ENCODE measurements at regions not wholly inside any gene's neighbourhood (a gene's known extent, or its start where the extent isn't known, plus 50 kb on each side); places are given as distances from the start of the nearest gene placed in this dataset.

DNA sequence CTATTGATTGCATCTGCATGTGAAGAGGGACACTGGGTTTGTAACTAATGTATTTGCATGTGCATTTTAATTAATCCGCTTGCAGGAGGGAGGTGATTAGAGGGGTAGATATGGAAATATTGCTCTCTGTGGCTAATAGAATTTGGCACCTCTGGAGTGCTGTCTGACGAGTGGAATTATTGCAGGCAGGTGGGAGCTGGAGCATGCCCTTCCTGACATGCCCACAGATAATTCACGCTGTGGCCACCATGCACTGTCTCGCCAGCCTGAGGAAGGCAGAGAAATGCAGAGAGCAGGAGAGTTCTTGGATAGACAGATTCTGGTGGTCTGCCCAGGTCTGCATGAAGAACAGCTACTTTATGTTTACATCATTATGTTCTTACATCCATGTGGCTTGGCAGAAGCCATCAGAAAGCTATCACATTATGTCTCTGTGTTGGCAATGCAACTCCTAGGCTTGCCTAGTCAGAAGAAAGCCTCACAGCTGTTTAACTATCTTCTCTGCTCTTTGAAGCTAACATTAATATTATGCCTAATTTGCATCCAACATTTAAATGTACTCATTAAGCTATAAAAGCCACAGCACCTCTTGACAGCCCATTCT lies 89.4 kb upstream of the DRD2 start:
- TF ChIP-seq POLR2A (IDR thresholded peaks at IDR 0.05): no peak
- TF ChIP-seq, protein P1, sequence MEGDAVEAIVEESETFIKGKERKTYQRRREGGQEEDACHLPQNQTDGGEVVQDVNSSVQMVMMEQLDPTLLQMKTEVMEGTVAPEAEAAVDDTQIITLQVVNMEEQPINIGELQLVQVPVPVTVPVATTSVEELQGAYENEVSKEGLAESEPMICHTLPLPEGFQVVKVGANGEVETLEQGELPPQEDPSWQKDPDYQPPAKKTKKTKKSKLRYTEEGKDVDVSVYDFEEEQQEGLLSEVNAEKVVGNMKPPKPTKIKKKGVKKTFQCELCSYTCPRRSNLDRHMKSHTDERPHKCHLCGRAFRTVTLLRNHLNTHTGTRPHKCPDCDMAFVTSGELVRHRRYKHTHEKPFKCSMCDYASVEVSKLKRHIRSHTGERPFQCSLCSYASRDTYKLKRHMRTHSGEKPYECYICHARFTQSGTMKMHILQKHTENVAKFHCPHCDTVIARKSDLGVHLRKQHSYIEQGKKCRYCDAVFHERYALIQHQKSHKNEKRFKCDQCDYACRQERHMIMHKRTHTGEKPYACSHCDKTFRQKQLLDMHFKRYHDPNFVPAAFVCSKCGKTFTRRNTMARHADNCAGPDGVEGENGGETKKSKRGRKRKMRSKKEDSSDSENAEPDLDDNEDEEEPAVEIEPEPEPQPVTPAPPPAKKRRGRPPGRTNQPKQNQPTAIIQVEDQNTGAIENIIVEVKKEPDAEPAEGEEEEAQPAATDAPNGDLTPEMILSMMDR (IDR thresholded peaks at IDR 0.05): no peak
